ENCODE measurements at regions not wholly inside any gene's neighbourhood (a gene's known extent, or its start where the extent isn't known, plus 50 kb on each side); places are given as distances from the start of the nearest gene placed in this dataset.

- no peak for DNase-seq
These were observed 70.6 kb upstream of the KLF7 start for GRCh38 chr2:207236156-207236935.

GRCh38 chr2:207238831-207239701 lies 73.3 kb upstream of the KLF7 start:
- DNase-seq: no peak

- DNase-seq: no peak
These were observed 74.2 kb upstream of the KLF7 start for GRCh38 chr2:207239754-207240494.

DNA sequence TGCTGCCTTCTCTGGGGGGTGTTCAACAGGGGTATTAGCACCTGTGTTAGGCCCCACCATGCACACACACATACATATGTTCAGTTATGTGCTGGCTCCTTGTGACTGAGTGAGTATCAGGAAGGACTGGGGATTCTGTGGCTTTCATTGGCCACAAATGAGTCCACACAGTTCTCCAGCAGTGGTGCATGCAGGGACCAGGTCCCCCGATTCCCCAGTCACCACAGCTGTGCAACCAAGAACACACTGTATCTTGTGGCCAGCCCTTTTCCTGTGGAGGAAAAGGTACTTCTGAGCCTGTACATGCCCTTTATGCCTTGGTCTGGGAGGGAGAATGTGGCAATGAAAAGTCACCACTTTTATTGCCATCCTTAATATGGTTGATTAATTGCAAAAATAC lies 74.9 kb upstream of the KLF7 start:
- no peak for DNase-seq

GRCh38 chr2:207241198-207241597 lies 75.5 kb upstream of the KLF7 start:
- no peak for DNase-seq

- no peak for DNase-seq
These were observed 77.9 kb upstream of the KLF7 start for GRCh38 chr2:207243601-207244000.

DNA sequence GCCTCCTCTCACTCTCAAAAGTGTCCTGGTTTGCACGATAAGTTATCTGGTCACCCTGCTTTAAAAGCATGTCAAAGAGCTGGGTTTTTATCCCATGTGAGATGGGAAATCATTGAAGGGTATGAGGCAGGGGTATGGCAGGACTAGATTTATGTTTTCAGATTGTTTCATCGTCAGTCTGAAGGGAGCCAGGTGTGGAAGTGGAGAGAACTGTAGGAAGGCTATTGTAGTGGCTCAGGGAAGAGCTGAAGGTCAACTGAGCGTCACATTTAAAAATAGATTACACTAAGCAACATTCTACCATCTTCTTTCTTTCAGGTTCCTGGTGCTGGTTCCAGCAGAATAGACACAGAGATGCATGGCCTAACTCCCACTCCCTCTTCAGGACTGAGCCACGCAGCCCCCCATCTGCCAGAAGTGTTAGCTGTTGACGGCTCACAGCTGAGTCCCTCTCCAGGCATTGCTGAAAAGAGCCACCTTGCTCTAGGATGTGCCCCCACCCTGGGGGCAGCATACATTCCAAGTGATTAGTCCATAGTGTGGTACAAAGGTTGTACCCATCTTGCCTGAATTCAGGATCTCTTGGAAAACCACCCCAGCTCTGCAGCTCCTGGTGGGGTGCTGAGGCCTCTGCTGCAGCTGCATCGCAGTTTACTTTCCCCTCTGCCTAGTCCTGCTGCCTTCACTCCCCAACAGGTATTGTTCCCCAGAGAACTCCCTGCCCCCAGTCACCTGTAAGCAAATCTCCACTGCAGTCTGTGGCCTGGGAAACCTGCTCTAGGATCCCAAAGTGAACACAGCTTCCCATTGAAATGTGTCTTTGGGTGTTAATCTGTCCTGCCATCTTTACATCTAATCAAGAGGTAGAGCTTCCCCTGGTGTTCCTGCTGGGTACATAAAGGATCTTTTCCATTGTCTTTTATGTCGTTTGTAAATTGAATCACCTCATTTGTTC lies 79.5 kb upstream of the KLF7 start:
- DNase-seq: peak; percentile 34

DNA sequence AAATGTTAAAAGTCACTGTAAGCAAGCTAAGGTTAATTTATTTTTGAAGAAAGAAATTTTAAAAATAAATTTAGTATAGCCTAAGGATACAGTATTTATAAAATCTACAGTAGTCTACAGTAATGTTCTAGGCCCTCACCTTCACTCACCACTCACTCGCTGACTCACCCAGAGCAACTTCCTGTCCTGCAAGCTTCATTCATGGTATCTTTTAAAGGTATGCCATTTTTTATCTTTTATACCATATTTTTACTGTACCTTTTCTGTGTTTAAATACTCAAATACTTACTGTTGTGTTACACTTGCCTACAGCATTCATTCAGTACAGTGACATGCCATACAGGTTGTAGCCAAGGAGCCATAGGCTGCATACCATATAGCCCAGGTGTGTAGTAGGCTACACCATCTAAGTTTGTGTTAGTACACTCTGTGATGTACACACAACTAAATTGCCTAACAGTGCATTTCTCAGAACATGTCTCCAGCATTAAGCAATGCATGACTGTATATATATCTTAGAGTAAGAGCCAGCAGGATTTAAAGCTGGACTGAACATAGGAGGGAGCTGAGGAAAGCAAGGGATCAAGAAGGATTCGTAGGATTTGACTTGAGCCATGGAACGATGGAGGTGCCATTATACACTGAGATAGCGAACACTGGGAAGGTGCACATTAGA lies 83.1 kb upstream of the KLF7 start:
- no peak for DNase-seq

DNA sequence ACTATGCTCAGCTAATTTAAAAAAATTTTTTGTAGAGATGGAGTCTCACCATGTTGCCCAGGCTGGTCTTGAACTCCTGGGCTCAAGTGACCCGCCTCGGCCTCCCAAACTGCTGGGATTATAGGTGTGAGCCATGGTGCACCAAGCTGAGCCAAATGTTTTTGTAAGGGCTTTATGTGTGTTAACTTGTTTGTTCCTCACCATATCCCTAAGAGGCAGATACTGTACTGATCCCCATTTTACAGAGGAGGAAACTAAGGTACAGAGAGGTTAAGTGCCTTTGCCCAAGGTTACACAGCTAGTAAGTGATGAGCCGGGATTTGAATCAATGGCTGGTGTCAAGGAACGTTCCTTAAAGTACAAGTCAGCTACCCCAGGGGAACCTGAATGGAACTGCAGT lies 85.3 kb upstream of the KLF7 start:
- no peak for DNase-seq

- no peak for DNase-seq
These were observed 85.9 kb upstream of the KLF7 start for GRCh38 chr2:207251573-207252192.

GRCh38 chr2:207252416-207252815 lies 86.7 kb upstream of the KLF7 start:
- no peak for DNase-seq

DNA sequence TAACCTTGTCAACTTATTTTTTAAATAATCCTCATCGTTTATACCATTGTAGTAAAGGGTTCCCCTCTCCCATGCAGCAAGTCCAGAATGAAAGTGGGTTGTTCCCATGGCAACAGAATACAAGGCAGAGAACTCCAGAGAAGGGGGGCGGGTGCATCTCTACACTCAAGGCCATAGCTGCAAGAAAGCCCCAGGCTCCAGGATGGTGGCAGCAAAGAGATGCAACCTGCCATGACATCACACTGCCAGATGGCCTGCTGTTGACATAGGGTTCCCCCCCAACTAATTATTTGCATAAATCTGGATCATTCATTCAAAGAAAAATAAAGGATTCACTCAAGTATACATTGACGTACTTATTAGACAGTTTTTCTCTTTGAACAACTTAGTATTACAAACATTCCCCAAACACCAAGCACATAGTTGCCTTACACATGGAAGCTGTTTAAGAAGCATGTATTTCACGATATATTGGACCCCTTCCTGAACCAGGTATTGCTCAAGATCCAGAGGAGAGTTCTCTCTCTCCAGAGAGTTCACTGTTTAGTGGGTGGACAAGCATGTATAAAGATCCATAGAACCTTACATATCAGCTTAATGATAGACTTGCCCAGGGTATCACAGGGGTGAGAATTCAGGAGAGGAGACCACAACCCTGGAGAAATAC lies 87.4 kb upstream of the KLF7 start:
- no peak for DNase-seq

DNA sequence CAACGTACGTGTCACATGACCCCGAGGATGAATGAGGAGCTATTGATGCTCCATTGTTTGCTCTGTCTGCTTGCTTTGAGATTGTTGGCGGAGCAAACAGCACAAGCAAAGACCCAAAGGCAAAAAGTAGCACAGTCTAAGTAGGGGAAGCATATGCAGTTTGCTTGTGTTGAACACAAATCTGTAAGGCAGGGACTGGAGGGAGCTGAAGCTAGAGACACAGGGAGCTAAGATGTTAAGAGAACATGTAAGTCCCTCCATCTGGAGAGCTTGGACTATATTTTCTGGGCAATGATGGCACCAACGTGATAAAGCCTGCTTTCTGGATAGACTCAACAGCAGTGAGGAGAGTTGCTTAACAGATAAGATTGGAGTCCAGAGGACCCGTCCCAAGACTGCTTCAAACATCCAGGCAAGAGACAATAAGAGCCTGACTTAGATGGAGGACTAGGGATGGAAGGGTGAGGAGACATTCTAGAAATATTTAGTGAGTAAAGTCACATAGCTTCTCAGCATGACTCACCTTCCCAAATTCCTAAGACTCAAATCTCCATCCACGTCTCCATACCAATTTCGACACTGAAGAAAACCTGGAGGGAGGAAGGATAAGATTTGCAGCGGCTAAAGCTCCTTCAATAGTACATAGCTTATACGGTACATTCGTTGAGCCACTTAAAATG lies 88.1 kb upstream of the KLF7 start:
- no peak for DNase-seq

DNA sequence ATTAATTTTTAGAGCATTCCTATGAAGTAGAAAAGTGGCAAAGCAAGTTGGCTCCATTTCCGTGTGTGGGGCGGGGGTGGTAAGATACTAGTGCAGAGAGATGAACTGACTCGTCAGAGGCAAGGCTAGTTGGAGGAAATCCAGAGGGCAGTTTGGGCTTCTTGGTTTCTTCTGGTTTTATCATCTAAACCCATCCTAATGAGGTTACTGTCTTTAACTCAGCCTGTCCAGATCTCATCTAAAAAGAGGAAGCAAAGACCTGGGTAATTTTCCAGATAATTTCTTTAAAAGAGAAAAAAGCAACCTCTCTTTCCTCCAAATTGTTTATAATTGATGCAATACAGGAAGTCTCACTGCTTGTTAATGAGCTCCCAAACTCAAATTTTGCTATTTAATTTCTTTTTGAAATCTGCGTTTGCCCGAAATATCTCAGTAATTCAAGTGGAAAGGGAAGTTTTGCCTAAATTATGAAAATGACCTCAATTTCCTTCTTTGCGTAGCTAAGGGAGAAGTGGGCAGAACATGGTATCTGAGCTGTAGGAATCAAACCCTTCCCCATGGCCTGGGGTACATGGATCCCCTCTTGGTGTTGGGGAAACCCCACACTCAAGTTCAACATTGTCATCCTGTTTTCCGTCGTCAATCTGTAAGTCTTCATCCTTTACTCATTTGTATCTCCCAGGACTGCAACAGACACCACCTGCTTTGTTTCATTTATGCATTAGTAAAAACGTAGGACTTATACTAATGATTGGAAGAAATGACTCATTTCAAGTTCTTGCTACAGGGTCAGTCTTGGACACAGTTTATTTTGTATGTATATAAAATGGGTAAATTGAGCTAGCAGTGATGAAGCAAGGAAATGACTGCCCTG lies 89.1 kb upstream of the KLF7 start:
- DNase-seq: no peak

DNA sequence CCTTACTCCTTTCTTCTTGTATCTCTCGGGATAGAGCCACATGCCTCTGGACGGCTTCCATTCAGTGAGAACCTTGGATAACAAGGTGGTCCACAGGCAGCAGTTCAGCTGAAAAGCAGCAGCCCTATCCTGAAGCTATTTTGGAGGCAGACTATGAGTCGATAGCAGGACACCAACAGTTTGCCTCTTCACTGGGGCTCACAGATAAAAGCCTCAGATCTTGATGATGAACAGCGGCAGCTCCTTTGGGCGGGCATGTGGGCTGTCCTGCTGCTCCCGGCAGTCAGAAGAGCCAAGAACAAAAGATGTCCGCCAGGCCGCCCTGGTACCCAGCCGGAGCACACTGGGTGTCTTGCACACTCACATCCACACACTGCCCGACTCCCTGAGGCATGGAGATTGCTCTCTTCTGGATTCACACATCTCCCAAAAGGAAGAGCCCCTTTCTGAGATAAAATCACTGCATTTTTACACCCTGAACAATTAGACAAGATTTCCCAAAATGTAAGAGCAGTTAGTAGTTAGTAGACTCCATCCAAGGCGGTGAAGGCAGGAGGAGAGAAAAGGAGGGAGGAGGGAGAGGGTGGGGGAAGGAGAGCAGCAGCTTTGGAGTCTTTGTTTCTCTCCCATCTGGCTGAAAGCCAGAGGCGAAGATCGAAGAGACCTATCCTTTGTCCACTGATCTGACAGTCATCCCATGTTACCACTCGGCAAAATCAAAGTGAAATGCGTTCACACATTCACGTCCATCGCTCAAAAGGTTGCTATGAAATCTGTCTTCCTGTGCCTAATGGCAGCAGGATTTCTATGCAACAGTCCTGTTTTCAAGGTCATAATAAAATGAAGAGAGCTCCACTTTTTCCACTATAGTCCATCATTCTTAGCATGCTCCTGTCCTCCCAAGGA lies 90.1 kb upstream of the KLF7 start:
- no peak for DNase-seq

DNA sequence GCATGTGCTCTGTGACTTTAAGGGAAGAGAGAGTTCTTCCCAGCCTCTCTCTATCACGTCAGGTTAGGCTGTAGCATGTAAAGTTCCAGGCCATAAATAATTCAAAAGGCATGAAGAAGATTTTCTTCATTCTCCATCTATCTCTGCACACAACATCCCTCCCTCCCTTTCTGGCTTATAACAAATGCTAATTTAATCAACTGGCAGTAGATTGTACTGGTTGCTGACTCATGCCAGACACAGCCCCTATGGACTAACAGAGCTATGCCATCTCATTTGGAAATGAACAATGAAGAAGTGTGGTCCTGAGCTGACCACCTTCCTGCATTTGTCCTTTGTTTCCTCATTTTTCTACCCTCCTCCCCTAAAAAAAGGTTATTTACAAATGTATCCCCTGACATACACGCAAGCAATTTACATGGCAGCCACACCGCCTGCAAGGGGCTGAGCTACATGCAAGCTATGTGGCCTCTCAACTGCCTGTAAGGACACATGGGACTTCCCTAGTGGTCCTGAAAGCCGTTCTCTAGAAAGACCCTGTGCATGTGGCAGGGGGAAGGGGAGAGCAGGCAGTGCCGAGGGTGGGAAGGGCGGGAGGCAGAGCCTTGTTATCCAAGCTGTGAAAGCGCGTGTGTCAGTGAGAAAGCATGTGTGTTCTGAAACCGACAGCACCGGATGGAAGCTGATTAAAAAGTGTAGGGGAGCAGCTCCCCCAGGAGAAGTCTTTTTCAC lies 90.9 kb upstream of the KLF7 start:
- DNase-seq: no peak

Data from NCI-H187 treated with DMSO at 0.1 percent for 48 hours (cell line).